NCI-H187 (cell line): ENCODE measurements at regions not wholly inside any gene's neighbourhood (a gene's known extent, or its start where the extent isn't known, plus 50 kb on each side); places are given as distances from the start of the nearest gene placed in this dataset.
"Not testable (repeated sequence)": the region's sequence is repeated elsewhere in the genome, so short reads cannot be mapped to it uniquely, and the experiment has no call there.

ENCODE experiments used
- DNase-seq, 2 experiments: peaks; one replicate each; lab custom pipeline; 2025; lab: John Stamatoyannopoulos, UW

- no peak for DNase-seq
Measured at GRCh38 chr16:75924397-75924796, 198.1 kb upstream of the CPHXL start.

GRCh38 chr16:75927810-75928209 lies 201.5 kb upstream of the CPHXL start:
- DNase-seq, result no peak

- no peak for DNase-seq
Measured at GRCh38 chr16:75928295-75928694, 202.0 kb upstream of the CPHXL start.

GRCh38 chr16:75929046-75929445 lies 202.8 kb upstream of the CPHXL start:
- DNase-seq, result no peak

- DNase-seq, result no peak
Measured at GRCh38 chr16:75931043-75931442, 204.8 kb upstream of the CPHXL start.

- DNase-seq, result no peak
Measured at GRCh38 chr16:75931970-75932369, 205.7 kb upstream of the CPHXL start.

- DNase-seq, result no peak
Measured at GRCh38 chr16:75938818-75939217, 212.5 kb upstream of the CPHXL start.

GRCh38 chr16:75942351-75942750 lies 216.1 kb upstream of the CPHXL start:
- DNase-seq, result no peak

- DNase-seq, result no peak
Measured at GRCh38 chr16:75942936-75943335, 216.6 kb upstream of the CPHXL start.

- DNase-seq, result no peak
Measured at GRCh38 chr16:75943705-75944514, 217.6 kb upstream of the CPHXL start.

GRCh38 chr16:75945916-75946457 lies 219.7 kb upstream of the CPHXL start:
- no peak for DNase-seq

- no peak for DNase-seq
Measured at GRCh38 chr16:75947626-75948239, 221.4 kb upstream of the CPHXL start.

- no peak for DNase-seq
Measured at GRCh38 chr16:75948441-75948840, 222.2 kb upstream of the CPHXL start.

- no peak for DNase-seq
Measured at GRCh38 chr16:75948886-75949285, 222.6 kb upstream of the CPHXL start.

- DNase-seq, result no peak
Measured at GRCh38 chr16:75952124-75952523, 225.8 kb upstream of the CPHXL start.

GRCh38 chr16:75957870-75958269 lies 231.6 kb upstream of the CPHXL start:
- no peak for DNase-seq

- DNase-seq, result no peak
Measured at GRCh38 chr16:75965504-75966374, 239.4 kb upstream of the CPHXL start.

GRCh38 chr16:75969120-75969519 lies 242.8 kb upstream of the CPHXL start:
- DNase-seq, result not testable (repeated sequence)

- DNase-seq, result no peak
Measured at GRCh38 chr16:75971334-75971733, 245.0 kb upstream of the CPHXL start.

- no peak for DNase-seq
Measured at GRCh38 chr16:75983296-75983695, 257.0 kb upstream of the CPHXL start.

- no peak for DNase-seq
Measured at GRCh38 chr16:75983741-75984381, 257.6 kb upstream of the CPHXL start.

- DNase-seq, result no peak
Measured at GRCh38 chr16:75987323-75987722, 261.0 kb upstream of the CPHXL start.
